Daoy (cell line): ENCODE measurements at regions not wholly inside any gene's neighbourhood (a gene's known extent, or its start where the extent isn't known, plus 50 kb on each side); places are given as distances from the start of the nearest gene placed in this dataset.
"Not testable (repeated sequence)": the region's sequence is repeated elsewhere in the genome, so short reads cannot be mapped to it uniquely, and the experiment has no call there.

ENCODE experiments used
- DNase-seq: peaks from one replicate; pipeline ENCODE4 v3.0.0-alpha.2; 2015; ENCODE audit warnings: low read depth

GRCh38 chr14:98186140-98186539 is 1085.9 kb downstream of the BCL11B start:
- no peak for DNase-seq

DNA sequence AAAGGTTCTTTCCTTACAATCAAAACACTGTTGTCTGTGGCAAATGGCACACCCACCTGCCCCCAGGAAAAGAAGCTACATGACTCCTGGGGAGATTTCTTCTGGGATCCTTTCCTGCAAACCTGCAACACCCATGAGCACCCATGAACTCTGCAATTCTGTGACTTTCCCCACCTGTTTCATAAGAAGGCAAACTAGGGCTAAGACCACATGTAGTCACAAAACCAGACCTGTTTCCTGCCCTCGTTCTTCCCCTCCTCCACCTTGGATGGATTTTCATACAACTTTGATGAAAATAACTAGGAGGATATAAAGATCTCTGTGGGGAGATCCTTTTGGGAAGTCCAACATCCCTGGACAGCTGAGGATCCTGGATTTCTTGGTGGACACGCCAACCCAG is 1084.7 kb downstream of the BCL11B start:
- no peak for DNase-seq

GRCh38 chr14:98189062-98189461 is 1082.9 kb downstream of the BCL11B start:
- DNase-seq, result no peak

DNA sequence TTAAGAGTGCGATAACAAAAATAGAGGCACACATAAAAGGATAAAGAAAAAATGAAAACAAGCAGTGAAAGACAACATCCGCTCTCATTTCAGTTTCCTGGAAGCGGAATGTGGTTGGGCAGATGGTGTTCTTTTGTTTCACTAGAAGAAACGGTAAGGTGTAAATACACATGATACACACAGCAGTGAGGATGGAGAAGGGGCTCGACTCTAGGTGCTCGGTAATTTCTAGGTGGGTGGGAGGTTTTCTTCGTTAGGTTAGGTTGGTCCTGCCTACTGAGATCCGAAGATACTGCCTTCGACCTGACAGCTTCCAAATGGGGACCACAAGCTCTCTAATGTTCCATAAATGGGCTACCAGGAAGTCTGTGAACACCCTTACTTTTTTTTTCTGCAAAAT is 1082.5 kb downstream of the BCL11B start:
- DNase-seq, result no peak

- DNase-seq, result no peak
Measured at GRCh38 chr14:98189944-98190343, 1082.1 kb downstream of the BCL11B start.

- no peak for DNase-seq
Measured at GRCh38 chr14:98192946-98193345, 1079.1 kb downstream of the BCL11B start.

DNA sequence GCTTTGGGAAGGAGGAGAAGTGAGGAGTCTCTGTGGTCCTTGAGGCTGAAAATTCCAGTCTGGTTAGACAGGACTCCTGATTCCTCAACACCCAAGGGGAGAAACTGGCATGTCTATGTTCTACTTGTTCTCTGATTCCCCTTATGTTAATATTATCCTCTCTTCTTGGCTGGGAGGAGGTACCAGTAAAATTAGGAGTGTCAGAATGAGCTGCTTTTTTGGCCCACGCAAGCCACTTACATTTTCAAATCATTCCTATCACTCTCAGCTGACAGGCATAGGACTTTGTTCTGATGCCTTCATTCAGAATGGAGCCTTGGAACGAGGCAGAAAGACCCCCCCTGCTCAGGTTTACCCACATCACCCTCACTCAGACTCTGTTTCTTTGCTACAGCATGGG is 1077.2 kb downstream of the BCL11B start:
- no peak for DNase-seq

- DNase-seq, result no peak
Measured at GRCh38 chr14:98195256-98195655, 1076.7 kb downstream of the BCL11B start.

- DNase-seq, result no peak
Measured at GRCh38 chr14:98197933-98198332, 1074.1 kb downstream of the BCL11B start.

- peak; percentile 68 for DNase-seq
Measured at GRCh38 chr14:98198385-98198784, 1073.6 kb downstream of the BCL11B start.

- DNase-seq, result no peak
Measured at GRCh38 chr14:98200601-98201000, 1071.4 kb downstream of the BCL11B start.

GRCh38 chr14:98203421-98203820 is 1068.6 kb downstream of the BCL11B start:
- DNase-seq, result no peak

- DNase-seq, result no peak
Measured at GRCh38 chr14:98204139-98204538, 1067.9 kb downstream of the BCL11B start.

- no peak for DNase-seq
Measured at GRCh38 chr14:98207415-98207814, 1064.6 kb downstream of the BCL11B start.

DNA sequence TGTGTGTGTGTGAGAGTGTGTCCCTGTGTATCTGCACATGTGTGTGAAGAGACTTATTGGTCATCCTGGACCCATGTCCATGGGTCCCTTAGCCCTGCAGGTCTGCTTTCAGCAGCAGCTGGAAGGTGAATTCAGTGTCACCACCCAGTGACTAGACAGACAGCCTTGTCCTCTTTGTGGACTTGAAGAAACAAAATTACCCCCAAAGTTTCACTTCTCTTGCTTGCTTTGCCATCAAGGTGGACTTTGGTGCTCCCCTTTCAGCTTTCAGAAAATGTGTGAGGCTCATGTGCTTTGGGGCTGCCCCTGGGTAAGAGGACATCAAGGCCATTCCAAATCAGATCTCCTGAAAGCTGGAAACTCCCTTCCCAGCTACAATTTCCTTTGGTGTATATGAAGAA is 1063.8 kb downstream of the BCL11B start:
- no peak for DNase-seq

- DNase-seq, result no peak
Measured at GRCh38 chr14:98208943-98209342, 1063.1 kb downstream of the BCL11B start.

- DNase-seq, result peak; percentile 34
Measured at GRCh38 chr14:98210045-98210672, 1061.8 kb downstream of the BCL11B start.

GRCh38 chr14:98217530-98217929 is 1054.5 kb downstream of the BCL11B start:
- no peak for DNase-seq

DNA sequence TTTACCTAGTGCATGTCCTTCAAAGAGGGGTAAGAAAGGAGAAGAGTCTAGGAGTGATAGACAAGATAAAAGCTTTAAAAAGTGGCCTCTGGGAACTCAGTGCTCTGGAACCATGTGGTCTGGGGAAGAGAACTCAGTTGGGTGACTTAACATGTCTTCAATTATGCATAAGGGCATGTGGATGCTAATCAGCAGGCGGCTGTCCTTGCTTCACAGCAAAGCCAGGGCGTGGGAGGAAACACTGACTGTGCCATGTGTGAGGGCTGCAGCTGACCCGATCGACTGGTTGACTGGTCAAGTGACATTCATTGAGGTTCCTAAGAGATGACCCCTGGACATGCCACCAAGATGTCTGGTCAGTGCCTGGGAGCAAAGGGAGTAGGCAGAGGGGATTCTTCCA is 1053.8 kb downstream of the BCL11B start:
- DNase-seq, result no peak

DNA sequence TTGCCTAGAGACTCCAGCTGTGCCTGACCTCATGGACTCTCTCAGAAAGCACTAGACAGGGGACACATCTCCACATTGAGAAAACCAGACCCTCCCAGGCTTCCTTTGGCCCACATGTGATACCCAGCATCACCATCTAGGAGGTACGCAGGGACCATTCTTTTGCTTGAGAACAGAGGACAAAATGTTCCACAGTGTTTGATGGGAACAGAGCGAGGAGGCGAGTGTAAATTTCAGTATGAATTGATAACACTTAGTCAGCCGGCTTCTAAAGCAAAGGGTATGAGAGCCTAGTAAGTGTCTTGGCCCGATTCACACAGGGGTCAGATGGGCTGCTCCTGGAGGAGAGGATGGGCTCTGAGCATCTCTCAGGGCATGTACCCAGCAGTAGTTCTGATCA is 1052.4 kb downstream of the BCL11B start:
- no peak for DNase-seq

GRCh38 chr14:98223106-98223505 is 1048.9 kb downstream of the BCL11B start:
- peak; percentile 63 for DNase-seq

DNA sequence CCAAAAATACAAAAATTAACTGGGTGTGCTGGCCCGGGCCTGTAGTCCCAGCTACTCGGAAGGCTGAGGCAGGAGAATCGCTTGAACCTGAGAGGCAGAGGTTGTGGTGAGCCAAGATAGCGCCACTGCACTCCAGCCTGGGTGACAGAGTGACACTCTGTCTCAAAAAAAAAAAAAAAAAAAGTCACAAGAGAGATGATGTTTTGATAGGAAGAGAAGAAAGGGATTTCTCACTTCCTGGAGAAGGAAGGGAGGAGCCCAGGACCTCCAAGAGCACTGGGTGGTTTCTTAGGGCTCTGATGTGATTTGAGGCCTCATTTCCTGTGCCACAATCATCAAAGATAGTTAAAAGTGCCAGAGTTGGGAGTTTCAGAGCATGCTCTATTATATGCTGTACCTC is 1048.3 kb downstream of the BCL11B start:
- DNase-seq, result not testable (repeated sequence)

GRCh38 chr14:98226411-98226810 is 1045.6 kb downstream of the BCL11B start:
- no peak for DNase-seq

DNA sequence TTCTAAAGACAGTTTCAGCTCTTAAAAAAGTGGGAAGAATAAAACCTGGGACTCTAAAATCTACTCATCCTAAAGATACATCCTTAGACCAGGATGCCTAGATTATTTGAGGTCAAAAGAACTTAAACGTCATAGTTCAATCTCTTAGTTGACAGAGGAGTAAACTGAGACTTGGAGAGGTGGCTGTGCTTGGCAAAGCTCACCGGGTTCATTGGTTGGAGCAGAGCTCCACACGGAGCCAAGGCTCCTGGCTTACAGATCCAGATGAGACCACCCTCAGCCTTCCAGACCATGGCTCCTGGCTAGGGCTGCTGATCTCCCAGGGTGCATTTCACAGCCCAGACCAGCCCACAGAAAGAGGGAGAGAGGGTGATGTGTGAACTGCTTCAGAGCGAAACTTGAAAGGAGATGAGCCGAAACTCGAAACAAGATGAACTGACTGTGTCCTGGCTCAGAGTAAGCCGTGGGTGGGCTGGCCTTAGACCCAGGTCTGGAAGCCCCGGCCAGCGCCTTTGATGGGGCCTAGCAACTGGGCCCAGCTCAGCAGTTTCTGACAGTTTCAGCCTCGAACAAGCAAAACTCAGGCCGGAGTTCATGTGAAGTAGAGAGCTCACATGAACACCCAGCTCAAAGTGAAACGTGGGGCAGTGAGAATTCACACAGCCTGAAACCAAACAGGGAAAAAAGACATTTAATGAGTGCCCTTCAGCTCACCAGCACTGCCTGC is 1044.8 kb downstream of the BCL11B start:
- no peak for DNase-seq
